ENCODE measurements at regions not wholly inside any gene's neighbourhood (a gene's known extent, or its start where the extent isn't known, plus 50 kb on each side); places are given as distances from the start of the nearest gene placed in this dataset.

DNA sequence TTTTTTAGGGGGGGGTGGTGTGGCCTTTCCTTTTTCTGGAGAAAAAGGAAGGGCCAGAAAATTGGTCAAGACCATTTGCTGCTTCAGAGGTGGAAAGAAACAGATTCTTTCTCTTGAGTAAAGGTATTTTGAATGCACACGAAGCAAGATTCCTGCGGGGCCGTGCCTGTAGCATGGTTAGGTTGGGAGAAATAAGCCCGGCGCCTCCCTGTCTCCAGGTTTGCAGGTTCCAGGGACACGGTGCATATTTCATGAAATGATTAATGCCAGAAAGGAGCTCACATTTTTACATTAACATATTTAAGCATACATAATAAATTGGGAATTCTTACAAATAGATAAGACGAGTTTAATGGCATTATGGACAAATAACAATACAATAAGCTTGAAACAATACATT, 409.5 kb upstream of the IRX1 start:
- no peak for TF ChIP-seq POLR2A (IDR thresholded peaks at IDR 0.05)
- TF ChIP-seq, protein P1, sequence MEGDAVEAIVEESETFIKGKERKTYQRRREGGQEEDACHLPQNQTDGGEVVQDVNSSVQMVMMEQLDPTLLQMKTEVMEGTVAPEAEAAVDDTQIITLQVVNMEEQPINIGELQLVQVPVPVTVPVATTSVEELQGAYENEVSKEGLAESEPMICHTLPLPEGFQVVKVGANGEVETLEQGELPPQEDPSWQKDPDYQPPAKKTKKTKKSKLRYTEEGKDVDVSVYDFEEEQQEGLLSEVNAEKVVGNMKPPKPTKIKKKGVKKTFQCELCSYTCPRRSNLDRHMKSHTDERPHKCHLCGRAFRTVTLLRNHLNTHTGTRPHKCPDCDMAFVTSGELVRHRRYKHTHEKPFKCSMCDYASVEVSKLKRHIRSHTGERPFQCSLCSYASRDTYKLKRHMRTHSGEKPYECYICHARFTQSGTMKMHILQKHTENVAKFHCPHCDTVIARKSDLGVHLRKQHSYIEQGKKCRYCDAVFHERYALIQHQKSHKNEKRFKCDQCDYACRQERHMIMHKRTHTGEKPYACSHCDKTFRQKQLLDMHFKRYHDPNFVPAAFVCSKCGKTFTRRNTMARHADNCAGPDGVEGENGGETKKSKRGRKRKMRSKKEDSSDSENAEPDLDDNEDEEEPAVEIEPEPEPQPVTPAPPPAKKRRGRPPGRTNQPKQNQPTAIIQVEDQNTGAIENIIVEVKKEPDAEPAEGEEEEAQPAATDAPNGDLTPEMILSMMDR (IDR thresholded peaks at IDR 0.05), result no peak
- no peak for TF ChIP-seq POLR2AphosphoS5 (IDR thresholded peaks at IDR 0.05)
- no peak for TF ChIP-seq EP300 (IDR thresholded peaks at IDR 0.05)

Data from sigmoid colon (tissue), 4 donors.